ENCODE measurements at regions not wholly inside any gene's neighbourhood (a gene's known extent, or its start where the extent isn't known, plus 50 kb on each side); places are given as distances from the start of the nearest gene placed in this dataset.

GRCh38 chr21:28821276-28822122, 171.2 kb downstream of the LTN1 start:
- 80 to 85% methylated on average over 6 of the region's 6 CpGs for WGBS, 2 donors (ENCODE audit: low coverage in 1 of 2)
- H3K4me1 ChIP-seq = peaks cover 9 to 28% (median 14%) of the 10 kb centered on the region in 4 donors
- no peak for TF ChIP-seq EP300 (IDR thresholded peaks at IDR 0.05; ENCODE audit: low read depth)
- no peak for TF ChIP-seq POLR2AphosphoS5 (IDR thresholded peaks at IDR 0.05)
- no peak for TF ChIP-seq CTCF (IDR thresholded peaks at IDR 0.05)
- no peak for TF ChIP-seq POLR2A (IDR thresholded peaks at IDR 0.05)
- intact Hi-C loops (cut with DNase I; ENCODE audit: low total_unique reads) (no loop called here), in situ Hi-C loops (cut with MboI; ENCODE audit: low pct_ligation_motif_present in 1 of 4, low pct_unique_long_range_greater_than_20kb in 1 of 4, low sequenced_read_pairs in 3 of 4) (no loop called here)
- DNase-seq = no peak
- H3K27me3 ChIP-seq = no peaks in the 10 kb centered on the region
- no peaks in the 10 kb centered on the region for H3K9me3 ChIP-seq
- peak overlapping the region; percentile 59 to 72 (median 67) for H3K27ac ChIP-seq
- no peaks in the 10 kb centered on the region for H3K36me3 ChIP-seq
- H3K4me3 ChIP-seq = no peak overlapping the region

- TF ChIP-seq CTCF (IDR thresholded peaks at IDR 0.05) (no peak), EP300 (IDR thresholded peaks at IDR 0.05; ENCODE audit: low read depth) (no peak), POLR2AphosphoS5 (IDR thresholded peaks at IDR 0.05) (no peak), POLR2A (IDR thresholded peaks at IDR 0.05) (no peak)
- H3K4me1 ChIP-seq = peaks cover 7 to 23% (median 13%) of the 10 kb centered on the region in 4 donors
- in situ Hi-C loops (cut with MboI; ENCODE audit: low pct_ligation_motif_present in 1 of 4, low pct_unique_long_range_greater_than_20kb in 1 of 4, low sequenced_read_pairs in 3 of 4) (no loop called here), intact Hi-C loops (cut with DNase I; ENCODE audit: low total_unique reads) (no loop called here)
- no peak overlapping the region for H3K27ac ChIP-seq
- WGBS, 2 donors (ENCODE audit: low coverage in 1 of 2) = 83 to 92% methylated on average over 3 to 4 of the region's 4 CpGs
- H3K27me3 ChIP-seq = no peaks in the 10 kb centered on the region
- no peak overlapping the region for H3K4me3 ChIP-seq
- no peaks in the 10 kb centered on the region for H3K9me3 ChIP-seq
- DNase-seq = no peak
- no peaks in the 10 kb centered on the region for H3K36me3 ChIP-seq
Observed at GRCh38 chr21:28818663-28819278, 173.9 kb downstream of the LTN1 start.

- intact Hi-C loops (cut with DNase I; ENCODE audit: low total_unique reads) = no loop called here
- Histone ChIP-seq H3K4me3 (no peak overlapping the region), H3K9me3 (no peaks in the 10 kb centered on the region), H3K27me3 (no peaks in the 10 kb centered on the region), H3K27ac (no peak overlapping the region), H3K4me1 (peaks cover 0 to 14% (median 8%) of the 10 kb centered on the region in 4 donors), H3K36me3 (no peaks in the 10 kb centered on the region)
- in situ Hi-C loops (cut with MboI; ENCODE audit: low pct_ligation_motif_present in 1 of 4, low pct_unique_long_range_greater_than_20kb in 1 of 4, low sequenced_read_pairs in 3 of 4) = no loop called here
- DNase-seq = no peak
- 86% methylated on average over 2 of the region's 2 CpGs; no CpG with 5 or more reads in 1 of the 2 donors for WGBS, 2 donors (ENCODE audit: low coverage in 1 of 2)
- TF ChIP-seq CTCF (IDR thresholded peaks at IDR 0.05) (no peak), POLR2A (IDR thresholded peaks at IDR 0.05) (no peak), EP300 (IDR thresholded peaks at IDR 0.05; ENCODE audit: low read depth) (no peak), POLR2AphosphoS5 (IDR thresholded peaks at IDR 0.05) (no peak)
Observed at GRCh38 chr21:28817871-28818270, 174.8 kb downstream of the LTN1 start.

GRCh38 chr21:28811860-28812259, 180.8 kb downstream of the LTN1 start:
- Histone ChIP-seq H3K4me1 (no peaks in the 10 kb centered on the region), H3K27me3 (no peaks in the 10 kb centered on the region), H3K4me3 (no peak overlapping the region), H3K9me3 (no peaks in the 10 kb centered on the region), H3K27ac (no peak overlapping the region), H3K36me3 (no peaks in the 10 kb centered on the region)
- in situ Hi-C loops (cut with MboI; ENCODE audit: low pct_ligation_motif_present in 1 of 4, low pct_unique_long_range_greater_than_20kb in 1 of 4, low sequenced_read_pairs in 3 of 4) (no loop called here), intact Hi-C loops (cut with DNase I; ENCODE audit: low total_unique reads) (no loop called here)
- DNase-seq = no peak
- WGBS, 2 donors (ENCODE audit: low coverage in 1 of 2) = 77 to 84% methylated on average over 3 of the region's 3 CpGs
- TF ChIP-seq EP300 (IDR thresholded peaks at IDR 0.05; ENCODE audit: low read depth) = no peak
- no peak for TF ChIP-seq POLR2A (IDR thresholded peaks at IDR 0.05)
- no peak for TF ChIP-seq CTCF (IDR thresholded peaks at IDR 0.05)
- TF ChIP-seq POLR2AphosphoS5 (IDR thresholded peaks at IDR 0.05) = no peak

Data from transverse colon (tissue), 4 donors.